Eye (tissue), 1 donor: ENCODE measurements at regions not wholly inside any gene's neighbourhood (a gene's known extent, or its start where the extent isn't known, plus 50 kb on each side); places are given as distances from the start of the nearest gene placed in this dataset.
A peak's percentile ranks its signal among the peaks of the same experiment; 100 is the strongest.

Source experiments
- DNase-seq: peaks from one replicate; pipeline ENCODE4 v3.0.0-alpha.2; 2015

- peak; percentile 33 for DNase-seq
Measured at GRCh38 chr16:9533042-9533441, 441.6 kb downstream of the HAPSTR1 start.

DNA sequence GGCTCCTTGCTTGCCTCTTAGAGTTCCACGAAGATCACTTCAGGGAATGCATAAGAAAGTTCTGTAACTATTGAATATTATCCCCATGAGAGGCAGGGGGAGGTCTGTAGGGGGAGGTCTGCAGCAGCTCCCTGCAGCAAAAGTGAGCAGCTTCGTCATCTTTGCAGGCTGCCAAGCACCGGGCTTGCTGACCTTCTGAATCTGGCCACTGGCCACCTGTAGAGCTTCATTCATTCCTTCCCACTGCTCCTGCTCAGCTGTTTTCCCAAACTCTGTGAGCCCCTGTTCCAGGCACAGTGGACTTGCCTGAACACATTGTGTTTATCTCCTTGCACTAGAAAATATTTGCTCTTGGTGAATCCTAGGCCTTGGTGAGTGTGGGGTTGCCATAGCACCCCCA is 443.3 kb downstream of the HAPSTR1 start:
- DNase-seq = no peak

DNA sequence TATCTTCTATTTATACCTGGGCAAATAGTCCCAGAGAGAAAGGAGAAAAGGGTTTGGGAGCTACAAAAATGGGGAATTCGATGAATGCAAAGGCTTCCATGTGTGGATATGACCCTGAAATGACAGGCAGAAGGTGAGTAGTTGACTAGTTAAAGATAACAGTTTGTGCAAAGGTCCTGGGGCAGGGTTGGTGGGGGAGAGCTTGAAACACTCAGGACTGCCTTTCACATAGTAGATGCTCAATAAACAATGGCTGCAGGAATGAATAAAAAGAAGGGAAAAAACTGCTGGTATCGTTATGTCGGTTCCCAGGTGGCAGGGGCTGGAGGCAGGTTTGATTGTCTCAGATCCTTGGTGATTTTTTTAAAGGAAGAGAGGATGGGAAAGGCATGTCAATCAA is 445.5 kb downstream of the HAPSTR1 start:
- DNase-seq = no peak

DNA sequence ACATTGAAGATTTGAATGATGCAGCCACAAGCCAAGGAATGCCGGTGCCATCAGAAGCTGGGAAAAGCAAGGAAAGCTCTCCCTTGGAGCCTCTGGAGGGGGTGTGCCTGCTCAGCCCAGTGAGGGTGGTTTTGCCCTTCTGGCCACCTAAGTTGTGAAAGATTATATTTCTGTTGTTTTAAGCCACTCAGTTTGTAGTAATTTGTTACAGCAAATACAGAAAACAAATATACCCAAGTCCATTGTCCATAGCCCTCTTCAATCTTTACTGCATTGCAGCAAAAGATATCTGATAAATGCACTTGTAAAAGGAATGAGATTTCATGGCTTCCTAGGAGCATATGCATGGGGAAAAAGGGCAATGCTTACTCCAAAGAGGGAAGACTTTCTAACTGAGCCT is 447.9 kb downstream of the HAPSTR1 start:
- no peak for DNase-seq

DNA sequence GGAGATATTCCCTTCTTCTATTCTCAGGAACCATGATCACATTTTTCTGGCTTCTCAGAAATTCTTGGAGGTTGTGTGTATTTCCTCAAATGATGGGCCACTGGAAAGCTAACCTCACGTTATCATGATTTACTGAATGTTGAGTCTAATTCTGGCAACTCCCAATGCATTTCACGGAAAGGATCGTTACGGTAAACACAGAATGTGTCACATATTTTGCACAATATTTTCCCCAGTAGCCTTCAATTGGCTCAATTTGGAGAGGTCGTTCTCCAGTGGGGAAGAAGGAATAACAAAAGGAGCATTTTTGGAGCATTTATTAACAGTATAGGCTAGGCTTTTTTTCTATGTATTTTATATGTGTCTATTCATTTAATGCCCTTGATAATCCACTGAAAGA is 450.3 kb downstream of the HAPSTR1 start:
- no peak for DNase-seq

- DNase-seq = no peak
Measured at GRCh38 chr16:9542165-9542755, 450.8 kb downstream of the HAPSTR1 start.

GRCh38 chr16:9545522-9546437 is 454.3 kb downstream of the HAPSTR1 start:
- DNase-seq = no peak

GRCh38 chr16:9546438-9546786 is 455.0 kb downstream of the HAPSTR1 start:
- no peak for DNase-seq

DNA sequence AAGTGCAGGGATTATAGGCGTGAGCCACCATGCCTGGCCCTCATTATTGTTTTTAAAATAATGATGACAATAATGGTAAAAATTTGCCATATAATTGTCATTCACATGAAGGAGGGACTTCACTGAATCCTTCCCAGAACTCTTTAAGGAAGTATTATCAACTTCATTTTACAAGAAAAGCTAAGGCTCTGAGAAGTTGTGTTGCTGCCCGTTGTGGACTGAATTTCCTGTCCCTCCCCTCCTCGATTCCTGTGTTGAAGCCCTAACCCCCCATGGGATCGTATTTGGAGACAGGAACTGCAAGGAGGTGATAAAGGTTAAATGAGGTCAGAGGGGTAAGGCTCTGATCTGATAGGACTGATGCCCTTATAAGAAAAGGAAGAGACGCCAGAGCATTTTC is 458.0 kb downstream of the HAPSTR1 start:
- no peak for DNase-seq

DNA sequence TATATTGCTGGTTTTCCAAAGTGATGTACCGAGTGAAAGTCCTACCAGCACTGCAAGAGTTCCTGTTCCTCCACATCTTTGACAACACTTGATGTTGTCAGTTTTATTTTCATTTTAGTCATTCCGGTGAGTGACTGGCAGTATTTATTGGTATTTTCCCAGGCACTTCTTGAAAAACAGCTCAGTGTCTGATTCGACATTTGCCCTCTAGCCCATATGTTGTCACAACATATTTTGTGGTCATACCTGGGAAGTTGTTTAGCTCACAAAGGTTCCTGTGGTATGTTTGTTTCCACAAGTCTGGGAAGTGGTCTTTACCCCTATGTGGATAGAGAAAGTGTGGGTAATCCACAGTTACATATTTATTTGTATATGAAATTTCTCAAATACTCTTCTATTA is 463.6 kb downstream of the HAPSTR1 start:
- DNase-seq = no peak

DNA sequence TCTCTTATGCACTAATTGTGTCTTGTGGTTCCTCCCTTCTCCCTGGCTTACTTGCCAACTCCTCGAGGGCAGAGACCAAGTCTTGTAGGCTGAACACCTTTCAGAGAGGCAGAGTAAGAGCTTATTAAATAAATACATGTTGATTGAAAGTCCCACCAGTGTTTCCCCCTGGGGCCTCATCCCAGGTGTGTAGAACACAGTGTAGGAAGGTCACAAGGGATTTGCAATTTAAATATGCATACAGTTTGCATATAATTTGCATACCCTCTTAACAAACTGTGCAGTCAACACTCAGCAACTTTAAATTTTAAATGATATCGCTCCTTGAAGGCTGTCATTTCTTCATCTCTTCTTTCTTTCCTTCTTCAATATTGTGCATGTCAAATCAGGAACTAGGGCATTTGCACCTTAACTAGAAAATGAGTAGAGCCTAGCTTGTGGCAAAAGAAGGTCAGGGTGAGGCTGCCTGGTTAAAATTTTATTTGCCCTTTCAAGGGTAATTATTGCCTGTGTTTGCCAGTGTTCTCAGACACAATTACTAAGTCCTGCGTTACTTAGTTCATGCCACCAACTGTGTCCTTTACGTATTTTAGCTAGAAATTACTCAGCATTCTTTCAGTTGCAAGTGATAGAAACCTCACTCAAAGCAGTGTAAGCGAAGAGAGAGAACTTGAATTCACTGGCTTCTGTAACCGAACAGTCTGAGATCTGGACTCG is 465.7 kb downstream of the HAPSTR1 start:
- no peak for DNase-seq

- no peak for DNase-seq
Measured at GRCh38 chr16:9557713-9558112, 466.3 kb downstream of the HAPSTR1 start.

GRCh38 chr16:9566099-9566498 is 474.7 kb downstream of the HAPSTR1 start:
- no peak for DNase-seq

DNA sequence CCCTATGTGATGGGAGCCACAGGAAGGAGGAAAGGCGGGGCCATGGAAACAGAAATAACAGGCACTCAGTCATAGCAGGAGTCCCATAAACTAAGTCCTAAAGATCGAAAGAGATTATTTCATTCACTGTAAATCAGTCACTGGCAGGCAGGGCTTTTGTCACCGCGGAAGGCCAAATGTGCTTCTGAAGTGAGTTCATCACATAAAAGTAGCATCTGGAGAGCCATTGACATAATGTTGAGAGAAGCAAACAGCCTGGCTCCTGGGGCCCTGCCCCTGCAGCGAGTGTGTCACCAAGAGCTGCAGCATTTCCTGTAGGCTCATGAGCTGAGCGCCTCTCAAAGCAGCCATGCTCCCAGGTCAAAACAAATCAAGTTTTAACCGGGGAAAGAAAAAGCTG is 476.2 kb downstream of the HAPSTR1 start:
- DNase-seq = no peak

GRCh38 chr16:9568261-9568660 is 476.8 kb downstream of the HAPSTR1 start:
- no peak for DNase-seq

- DNase-seq = no peak
Measured at GRCh38 chr16:9570521-9570920, 479.1 kb downstream of the HAPSTR1 start.

DNA sequence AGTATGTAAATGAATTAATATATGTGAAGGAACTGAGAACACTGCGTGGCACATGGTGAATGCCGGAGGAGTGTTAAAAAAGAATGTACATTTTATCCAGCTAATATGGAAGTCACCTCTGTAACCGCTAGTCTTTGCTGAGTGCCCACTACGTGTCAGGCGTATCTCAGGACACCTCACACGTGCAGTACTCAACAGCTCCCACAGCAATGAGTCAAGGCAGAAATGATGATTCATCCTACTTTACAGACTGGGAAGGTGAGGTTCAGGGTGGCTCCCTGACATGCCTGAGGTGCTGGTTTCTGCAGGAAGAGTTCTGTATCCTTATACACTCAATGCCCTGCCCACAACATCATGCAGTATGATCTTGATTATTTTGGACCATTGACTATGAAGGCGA is 487.0 kb downstream of the HAPSTR1 start:
- no peak for DNase-seq

DNA sequence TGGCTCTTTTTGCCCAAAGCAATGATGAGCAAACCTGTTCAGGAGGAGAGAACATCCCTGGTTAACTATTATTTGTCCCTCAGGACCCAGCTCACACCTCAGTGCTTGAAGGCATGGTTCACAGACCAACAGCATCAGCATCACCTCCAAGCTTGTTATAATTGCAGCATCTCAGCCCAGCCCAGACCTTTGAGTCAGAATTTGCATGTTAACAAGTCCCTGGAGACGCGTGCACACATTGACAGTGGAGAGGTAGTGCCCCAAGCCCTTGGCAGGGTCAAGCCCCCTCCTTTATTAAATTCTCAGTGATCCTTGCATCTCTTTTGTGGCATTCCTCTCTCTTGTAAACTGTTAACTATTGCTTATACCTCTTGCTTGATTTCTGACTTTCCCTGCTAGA is 488.6 kb downstream of the HAPSTR1 start:
- DNase-seq = no peak

DNA sequence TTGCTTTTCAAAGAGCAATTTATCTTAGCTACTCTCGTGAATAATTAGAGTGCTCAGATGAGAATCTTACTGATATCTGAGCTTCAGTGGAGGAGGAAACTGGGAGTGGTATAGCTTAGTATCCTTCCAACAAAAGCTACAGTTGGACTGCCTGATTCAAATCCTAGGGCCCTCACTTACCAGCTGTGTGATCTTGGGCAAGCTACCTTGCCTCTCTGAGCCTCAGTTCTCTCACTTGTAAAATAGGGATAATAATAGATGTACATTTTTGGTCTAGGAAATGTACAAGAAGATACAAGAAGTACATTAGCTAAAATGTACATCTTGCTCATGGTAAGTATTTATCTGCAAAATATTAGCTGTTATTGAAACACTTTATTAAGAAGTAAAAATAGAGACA is 502.0 kb downstream of the HAPSTR1 start:
- no peak for DNase-seq

DNA sequence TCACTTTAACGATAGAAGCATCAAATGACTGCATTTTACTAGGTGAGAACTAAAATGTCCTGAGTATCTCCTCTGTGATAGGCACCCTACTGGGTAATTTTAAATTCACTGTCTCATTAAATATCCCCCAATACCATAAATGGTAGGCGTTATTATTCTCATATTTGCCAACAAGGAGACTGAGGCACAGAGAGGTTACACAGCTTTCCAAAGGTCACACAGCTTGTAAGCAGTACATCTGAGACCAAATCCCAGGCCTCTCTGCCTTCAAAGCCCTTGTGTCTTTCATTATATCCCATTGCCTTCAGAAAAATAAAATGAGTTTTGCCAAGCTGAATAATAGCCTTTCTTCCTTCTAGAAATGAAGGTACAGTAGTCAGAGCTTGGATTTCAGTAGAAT is 502.6 kb downstream of the HAPSTR1 start:
- DNase-seq = no peak

DNA sequence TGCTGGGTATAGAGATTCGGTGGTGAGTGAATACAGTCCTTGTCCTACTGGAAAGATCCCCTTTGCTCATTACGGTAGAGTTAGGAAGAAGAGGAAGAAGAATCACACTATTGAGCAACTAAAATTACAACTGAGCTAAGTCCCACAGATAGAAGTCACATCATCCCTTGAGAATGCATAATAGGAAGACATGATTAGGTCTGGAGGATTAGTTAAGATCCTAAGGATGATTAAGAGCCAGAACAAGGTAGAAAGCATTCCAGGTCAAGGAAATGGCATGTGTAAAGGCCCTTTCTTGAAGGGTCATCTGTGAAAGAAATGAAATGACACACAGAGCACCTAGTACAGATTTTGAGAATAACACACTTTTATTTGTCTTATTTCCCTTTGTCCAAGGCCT is 503.5 kb downstream of the HAPSTR1 start:
- no peak for DNase-seq

DNA sequence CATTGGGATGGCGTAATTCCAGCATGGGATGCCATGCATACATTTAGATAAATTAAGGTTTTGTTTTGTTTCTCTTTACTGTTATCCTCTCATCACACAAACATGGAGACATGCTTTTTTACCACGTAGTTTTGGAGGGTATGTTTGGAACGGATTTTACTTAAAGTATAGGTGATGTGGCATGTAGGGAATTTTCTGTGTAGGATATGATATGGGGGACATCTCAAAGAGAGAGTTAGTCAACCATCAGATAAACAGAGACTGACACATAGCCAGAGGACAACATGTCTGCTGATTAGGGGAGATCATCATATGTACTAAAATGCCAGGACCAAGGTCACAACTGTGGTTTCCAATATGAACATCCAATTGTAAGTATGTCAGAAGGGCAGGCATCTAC is 503.9 kb downstream of the HAPSTR1 start:
- no peak for DNase-seq

DNA sequence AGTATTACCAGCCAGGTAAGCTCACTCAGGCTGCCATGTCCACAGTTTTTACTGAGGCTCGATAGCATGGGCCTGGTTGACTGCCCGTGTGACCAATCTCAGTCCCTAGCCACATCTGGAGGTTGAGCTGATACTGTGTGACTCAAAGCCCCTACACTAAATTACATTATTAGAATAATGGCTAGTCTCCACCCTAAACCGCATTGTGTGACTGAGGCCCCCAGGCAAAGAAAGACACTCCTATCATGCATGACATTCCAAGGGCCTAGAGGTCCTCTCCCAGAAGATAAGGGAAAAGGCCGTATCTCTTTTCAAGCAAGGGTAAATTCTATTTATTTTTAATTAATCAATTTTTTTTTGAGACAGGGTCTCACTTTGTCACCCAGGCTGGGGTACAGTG is 505.3 kb downstream of the HAPSTR1 start:
- no peak for DNase-seq
